Stimulated activated naive CD4-positive, alpha-beta T cell treated with Interleukin-2 at 50 U/mL for 16 hours (primary cell): ENCODE measurements at regions not wholly inside any gene's neighbourhood (a gene's known extent, or its start where the extent isn't known, plus 50 kb on each side); places are given as distances from the start of the nearest gene placed in this dataset.
"Not testable (repeated sequence)": the region's sequence is repeated elsewhere in the genome, so short reads cannot be mapped to it uniquely, and the experiment has no call there.

Experiments used
- DNase-seq: peaks from one replicate; lab custom pipeline; 2025; lab: John Stamatoyannopoulos, UW

DNA sequence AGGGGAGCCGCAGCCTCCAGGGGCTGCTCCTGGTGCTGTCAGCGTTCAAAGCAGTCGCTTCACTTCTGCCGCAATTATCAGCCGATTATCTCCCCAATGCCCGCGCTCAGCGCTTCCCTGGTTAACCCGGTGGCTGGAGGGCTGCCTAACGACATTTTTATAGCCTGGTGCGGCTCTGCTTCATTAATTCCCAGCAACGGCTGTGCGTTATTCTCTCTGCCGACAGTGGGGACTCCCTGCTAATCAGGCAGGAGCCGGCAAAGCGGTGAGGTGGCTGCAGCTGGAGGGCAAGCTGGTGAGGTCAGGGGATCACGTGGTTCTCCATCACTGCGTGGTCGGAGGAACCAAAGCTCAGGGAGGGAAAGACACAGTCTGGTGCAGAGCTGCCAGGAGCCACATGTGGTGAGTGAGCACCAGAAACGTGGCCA lies 62.9 kb downstream of the GLRX5 start:
- DNase-seq, result no peak

- DNase-seq, result no peak
Measured at GRCh38 chr14:95601650-95602049, 66.8 kb downstream of the GLRX5 start.

DNA sequence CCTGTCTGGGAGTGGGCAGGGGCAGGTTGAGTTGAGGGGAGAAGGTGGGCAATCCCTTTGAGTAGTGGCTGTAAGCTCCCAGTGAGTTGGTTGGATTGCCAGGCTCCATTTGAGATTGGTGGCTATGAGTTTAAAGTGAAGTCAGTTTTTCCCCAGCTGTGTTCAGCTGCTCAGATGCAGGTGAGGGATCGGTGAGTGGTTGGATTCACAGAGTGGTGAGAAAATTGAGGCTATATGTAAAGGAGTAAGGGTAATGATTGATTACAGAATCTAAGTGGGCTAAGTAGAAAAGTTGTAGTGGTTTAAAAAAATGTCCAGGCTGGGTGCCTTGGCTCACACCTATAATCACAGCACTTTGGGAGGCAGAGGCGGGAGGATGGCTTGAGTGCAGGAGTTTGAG lies 68.6 kb downstream of the GLRX5 start:
- DNase-seq, result no peak

DNA sequence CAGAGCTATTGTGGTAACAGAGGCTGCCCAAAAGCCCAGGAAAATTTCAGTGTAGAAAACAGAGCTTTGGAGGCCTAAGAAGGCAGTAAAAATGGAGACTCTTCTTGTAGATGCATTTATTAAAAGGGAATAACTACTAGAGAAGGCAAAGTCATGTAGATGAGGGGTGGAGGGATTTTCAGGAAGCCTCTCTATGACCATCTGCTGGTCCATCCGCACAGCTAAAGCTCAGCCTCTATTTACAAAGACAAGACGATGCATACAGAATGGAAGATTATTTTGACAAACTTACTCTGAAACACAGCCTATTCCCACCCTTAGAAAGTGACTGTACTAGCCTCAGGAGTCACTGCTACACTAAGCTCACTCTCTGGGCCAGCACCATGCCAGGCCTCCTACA lies 71.4 kb downstream of the GLRX5 start:
- DNase-seq, result no peak

DNA sequence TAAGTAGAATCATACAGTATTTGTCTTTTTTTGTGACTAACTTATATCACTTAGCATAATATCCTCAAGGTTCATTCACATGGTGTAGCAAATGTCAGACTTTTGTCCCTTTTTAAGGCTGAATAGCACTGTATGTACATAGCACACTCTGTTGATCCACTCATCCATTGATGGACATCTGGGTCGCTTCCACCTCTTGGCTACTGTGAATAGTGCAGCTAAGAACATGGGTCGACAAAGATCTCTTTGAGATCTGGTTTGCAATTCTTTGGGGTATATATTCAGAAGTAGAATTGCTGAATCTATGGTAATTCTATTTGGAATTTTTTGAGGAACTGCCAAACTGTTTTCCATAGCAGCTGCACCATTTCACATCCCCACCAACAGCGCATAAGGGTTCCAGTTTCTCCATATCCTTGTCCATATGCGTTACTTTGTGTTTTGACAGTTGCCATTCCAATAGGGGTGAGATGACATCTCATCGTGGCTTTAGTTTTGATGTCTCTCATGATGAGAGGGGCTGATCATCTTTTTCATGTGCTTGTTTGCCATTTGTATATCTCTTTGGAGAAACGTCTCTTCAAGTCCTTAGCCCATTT lies 73.9 kb downstream of the GLRX5 start:
- DNase-seq, result no peak

DNA sequence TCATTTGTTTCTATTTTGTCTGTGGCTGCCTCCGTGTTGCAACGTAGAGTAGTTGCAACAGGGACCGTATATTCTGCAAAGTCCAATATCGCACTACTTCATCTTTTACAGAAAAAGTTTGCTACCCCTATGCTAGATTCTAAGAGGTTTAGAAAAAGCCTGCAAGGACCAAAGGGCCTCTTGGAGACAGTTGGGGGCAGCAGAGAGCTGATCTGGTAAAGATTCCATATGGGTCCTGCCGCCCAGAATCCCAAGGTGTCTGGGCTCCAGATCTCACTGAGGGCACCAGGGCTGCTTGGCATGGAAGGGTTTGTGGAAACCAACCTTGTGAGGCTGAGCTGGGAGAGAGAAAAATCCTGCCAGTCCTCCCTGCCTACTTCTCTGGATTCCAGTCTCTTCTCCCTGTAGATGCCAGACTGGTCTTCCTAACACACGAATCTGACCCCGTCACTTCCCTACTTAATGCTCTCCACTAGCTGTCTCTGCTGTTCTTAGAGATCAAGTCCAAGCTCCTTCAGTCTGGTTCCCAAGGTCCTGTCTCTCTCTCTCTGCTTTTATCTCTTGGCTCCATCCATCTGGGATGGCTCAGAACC lies 74.6 kb downstream of the GLRX5 start:
- no peak for DNase-seq

DNA sequence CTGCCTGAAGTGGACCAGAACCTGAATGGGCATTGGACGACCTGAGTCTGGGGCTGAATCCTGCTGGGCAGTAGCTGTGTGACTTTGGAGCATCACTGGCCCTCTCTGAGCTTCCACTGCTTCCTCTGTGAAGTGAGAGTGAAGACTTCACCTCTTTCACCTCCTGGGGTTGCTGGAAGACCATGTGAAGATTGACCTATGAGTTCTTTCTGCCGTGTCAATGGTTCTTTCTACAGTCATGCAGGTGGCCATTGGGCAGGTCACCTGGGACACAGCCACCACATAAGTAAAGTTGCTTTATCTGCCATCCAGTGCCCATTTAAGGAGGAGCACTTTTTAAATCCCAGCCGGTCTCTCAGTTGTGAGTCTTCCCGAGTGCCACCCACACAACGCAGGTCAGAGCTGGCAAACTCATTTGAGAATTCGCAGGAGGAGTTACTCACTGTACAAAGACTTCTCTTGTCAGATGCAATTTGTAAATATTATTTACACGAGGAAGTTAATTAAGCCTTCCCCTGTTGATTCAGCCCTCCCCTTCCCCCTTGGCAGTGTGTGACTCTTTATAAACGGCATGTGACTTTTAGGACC lies 74.8 kb upstream of the TCL1B start:
- no peak for DNase-seq

DNA sequence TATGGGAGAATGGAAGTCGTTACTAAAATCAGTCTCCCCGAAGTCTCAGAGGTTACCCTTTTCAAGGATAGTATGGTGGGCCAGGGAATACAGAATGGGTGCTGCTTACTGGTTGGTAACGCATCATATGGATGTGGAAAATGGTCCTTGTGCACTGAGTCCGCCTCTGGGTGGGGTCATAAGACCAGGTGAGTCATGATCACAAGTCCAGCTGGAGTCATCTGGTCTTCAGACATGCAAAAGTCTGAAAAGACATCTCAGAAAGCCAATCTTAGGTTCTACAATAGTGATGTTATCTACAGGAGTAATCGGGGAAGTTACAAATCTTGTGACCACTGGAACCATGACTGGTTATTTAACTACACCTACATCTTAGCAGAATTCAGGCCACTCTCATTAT lies 71.9 kb upstream of the TCL1B start:
- no peak for DNase-seq

- DNase-seq, result no peak
Measured at GRCh38 chr14:95616745-95617144, 69.5 kb upstream of the TCL1B start.

- no peak for DNase-seq
Measured at GRCh38 chr14:95619785-95620417, 66.3 kb upstream of the TCL1B start.

DNA sequence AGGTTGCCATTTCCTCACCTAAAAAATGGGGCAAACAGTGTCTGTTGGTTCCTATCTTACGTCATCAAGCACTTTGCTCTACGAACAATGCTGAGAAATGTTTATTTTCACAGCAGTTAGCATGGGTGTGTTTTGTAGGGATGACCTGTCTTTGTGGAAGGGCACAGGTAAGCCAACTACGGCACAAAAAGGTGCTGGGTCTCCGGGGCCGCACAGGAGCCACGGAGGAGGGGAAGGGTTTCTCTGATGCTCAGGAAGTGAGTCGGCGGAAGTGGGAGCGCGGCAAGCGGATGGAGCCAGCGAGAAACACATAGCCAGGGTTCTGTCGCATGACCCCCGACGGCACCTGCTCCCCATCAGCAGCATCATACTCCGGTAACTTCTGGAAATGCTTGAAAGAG lies 65.6 kb upstream of the TCL1B start:
- DNase-seq, result peak; percentile 1

DNA sequence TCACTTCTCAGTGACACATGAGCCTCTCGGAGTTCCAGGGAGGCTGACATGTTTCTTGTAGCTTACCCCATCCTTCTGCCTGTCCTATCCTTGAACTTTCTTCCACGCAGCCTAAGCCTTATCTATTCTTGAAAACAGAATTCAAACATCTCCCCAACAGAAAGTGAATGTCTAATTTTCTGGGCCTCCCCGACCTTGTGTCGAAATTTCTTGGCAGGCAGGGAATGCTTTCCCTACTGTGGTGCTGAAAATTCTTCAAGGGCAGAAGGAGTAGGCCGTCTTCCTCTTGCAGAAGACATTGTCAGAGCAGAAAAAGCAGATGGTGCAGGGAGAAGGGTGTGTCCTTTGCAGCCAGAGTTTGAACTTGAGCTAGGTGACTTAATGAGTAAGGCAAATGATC lies 63.0 kb upstream of the TCL1B start:
- no peak for DNase-seq

DNA sequence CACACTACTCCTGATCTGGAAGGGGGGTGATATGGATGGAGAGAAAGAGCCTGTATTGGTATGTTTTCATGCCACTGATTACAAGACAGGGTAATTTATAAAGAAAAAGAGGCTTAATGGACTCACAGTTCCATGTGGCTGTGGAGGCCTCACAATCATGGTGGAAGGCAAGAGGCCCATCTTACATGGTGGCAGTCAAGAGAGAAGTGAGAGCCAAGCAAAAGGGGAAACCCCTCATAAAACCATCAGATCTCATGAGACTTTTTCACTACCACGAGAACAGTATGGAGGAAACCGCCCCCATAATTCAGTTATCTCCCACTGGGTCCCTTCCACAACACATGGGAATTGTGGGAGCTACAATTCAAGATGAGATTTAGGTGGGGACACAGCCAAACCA lies 60.5 kb upstream of the TCL1B start:
- DNase-seq, result not testable (repeated sequence)

DNA sequence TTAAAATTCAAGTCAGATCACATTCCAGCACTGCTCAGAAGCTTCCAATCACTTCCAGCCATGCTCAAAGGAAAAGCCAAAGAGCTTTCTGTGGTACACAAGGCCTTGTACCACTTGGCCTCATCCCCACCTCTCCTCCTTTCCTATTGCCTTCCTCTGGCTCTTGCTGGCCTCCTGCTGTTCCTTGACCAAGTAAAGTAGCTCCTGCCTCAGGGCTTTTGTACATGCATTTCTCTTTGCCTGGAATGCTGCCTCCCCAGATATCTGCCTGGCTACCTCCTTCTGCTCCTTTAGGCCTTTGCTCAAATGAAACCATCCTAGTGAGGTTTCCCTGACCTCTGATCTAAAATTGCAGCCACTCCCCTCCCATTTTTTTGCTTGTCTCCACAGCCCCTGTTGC lies 51.2 kb upstream of the TCL1B start:
- DNase-seq, result no peak
